GM10266 (cell line): ENCODE measurements at regions not wholly inside any gene's neighbourhood (a gene's known extent, or its start where the extent isn't known, plus 50 kb on each side); places are given as distances from the start of the nearest gene placed in this dataset.
"Not testable (repeated sequence)": the region's sequence is repeated elsewhere in the genome, so short reads cannot be mapped to it uniquely, and the experiment has no call there.

Experiments used
- DNase-seq: peaks from one replicate; pipeline ENCODE4 v3.0.0; 2012; ENCODE audit errors: extremely low spot score
- CTCF ChIP-seq: IDR thresholded peaks from 2 replicates; pipeline ENCODE4 v1.5.1; 2012; ENCODE audit warnings: mild to moderate bottlenecking, low read depth; ENCODE audit not compliant: control insufficient read depth, insufficient read depth; ENCODE audit errors: missing control alignments

GRCh38 chr4:64643841-64644240 is 234.6 kb upstream of the TECRL start:
- no peak for TF ChIP-seq CTCF

GRCh38 chr4:64642936-64643335 is 233.7 kb upstream of the TECRL start:
- TF ChIP-seq CTCF = no peak
- DNase-seq = no peak

More at GRCh38 chr4:64643841-64644240, 234.6 kb upstream of the TECRL start:
- DNase-seq = no peak

GRCh38 chr4:64640402-64640801 is 231.2 kb upstream of the TECRL start:
- not testable (repeated sequence) for DNase-seq

GRCh38 chr4:64625438-64625837 is 216.2 kb upstream of the TECRL start:
- DNase-seq = no peak
- TF ChIP-seq CTCF = no peak

GRCh38 chr4:64617800-64618199 is 208.6 kb upstream of the TECRL start:
- no peak for DNase-seq
- no peak for TF ChIP-seq CTCF

GRCh38 chr4:64614276-64614675 is 205.0 kb upstream of the TECRL start:
- TF ChIP-seq CTCF = no peak
- no peak for DNase-seq

- TF ChIP-seq CTCF = no peak
- DNase-seq = no peak
Observed at GRCh38 chr4:64613046-64613445, 203.8 kb upstream of the TECRL start.

GRCh38 chr4:64598066-64598465 is 188.8 kb upstream of the TECRL start:
- no peak for DNase-seq
- no peak for TF ChIP-seq CTCF
